ENCODE measurements at regions not wholly inside any gene's neighbourhood (a gene's known extent, or its start where the extent isn't known, plus 50 kb on each side); places are given as distances from the start of the nearest gene placed in this dataset.

- H3K9me3 Mint-ChIP-seq = no peaks in the 10 kb centered on the region
- ATAC-seq (replicated peaks) (no peak), DNase-seq (no peak)
- no peak overlapping the region for H3K27ac Mint-ChIP-seq
- H3K4me3 Mint-ChIP-seq = no peak overlapping the region
- peaks cover 2% of the 10 kb centered on the region for H3K36me3 Mint-ChIP-seq (ENCODE audit: insufficient read depth)
- H3K27me3 Mint-ChIP-seq = peaks cover 6 to 18% of the 10 kb centered on the region in 2 donors
- H3K4me1 Mint-ChIP-seq (ENCODE audit: low read depth in 2 of 2) = no peaks in the 10 kb centered on the region
Observed at GRCh38 chr10:33722067-33722466, 387.6 kb upstream of the NRP1 start.

- no peaks in the 10 kb centered on the region for H3K4me1 Mint-ChIP-seq (ENCODE audit: low read depth in 2 of 2)
- no peak overlapping the region for H3K27ac Mint-ChIP-seq
- ATAC-seq (replicated peaks) = no peak
- no peak overlapping the region for H3K4me3 Mint-ChIP-seq
- H3K9me3 Mint-ChIP-seq = no peaks in the 10 kb centered on the region
- H3K36me3 Mint-ChIP-seq (ENCODE audit: insufficient read depth) = peaks cover 2% of the 10 kb centered on the region
- peaks cover 6 to 18% of the 10 kb centered on the region in 2 donors for H3K27me3 Mint-ChIP-seq
- no peak for DNase-seq
Observed at GRCh38 chr10:33721509-33721908, 387.0 kb upstream of the NRP1 start.

DNA sequence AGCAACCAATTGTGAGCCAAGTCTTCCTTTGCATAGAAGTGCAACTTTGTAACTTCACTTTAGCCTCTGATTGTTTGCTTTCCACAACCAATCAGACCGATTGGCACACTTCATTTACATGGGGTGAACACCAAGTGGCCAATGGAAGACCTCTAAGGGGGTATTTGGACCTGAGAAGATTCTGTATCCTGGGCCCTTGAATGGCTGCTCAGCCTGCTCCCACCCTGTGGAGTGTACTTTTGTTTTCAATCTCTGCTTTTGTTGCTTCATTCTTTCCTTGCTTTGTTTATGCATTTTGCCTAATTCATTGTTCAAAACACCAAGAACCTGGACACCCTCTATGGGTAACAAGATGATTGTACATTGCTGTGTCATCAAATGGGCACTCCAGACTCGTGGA lies 385.7 kb upstream of the NRP1 start:
- ATAC-seq (replicated peaks) (no peak), DNase-seq (no peak)
- Mint-ChIP-seq H3K36me3 (ENCODE audit: insufficient read depth) (peaks cover 2% of the 10 kb centered on the region), H3K4me3 (no peak overlapping the region), H3K4me1 (ENCODE audit: low read depth in 2 of 2) (peaks cover 0 to 1% of the 10 kb centered on the region in 2 donors), H3K27me3 (peaks cover 6 to 21% of the 10 kb centered on the region in 2 donors), H3K27ac (no peak overlapping the region), H3K9me3 (no peaks in the 10 kb centered on the region)

DNA sequence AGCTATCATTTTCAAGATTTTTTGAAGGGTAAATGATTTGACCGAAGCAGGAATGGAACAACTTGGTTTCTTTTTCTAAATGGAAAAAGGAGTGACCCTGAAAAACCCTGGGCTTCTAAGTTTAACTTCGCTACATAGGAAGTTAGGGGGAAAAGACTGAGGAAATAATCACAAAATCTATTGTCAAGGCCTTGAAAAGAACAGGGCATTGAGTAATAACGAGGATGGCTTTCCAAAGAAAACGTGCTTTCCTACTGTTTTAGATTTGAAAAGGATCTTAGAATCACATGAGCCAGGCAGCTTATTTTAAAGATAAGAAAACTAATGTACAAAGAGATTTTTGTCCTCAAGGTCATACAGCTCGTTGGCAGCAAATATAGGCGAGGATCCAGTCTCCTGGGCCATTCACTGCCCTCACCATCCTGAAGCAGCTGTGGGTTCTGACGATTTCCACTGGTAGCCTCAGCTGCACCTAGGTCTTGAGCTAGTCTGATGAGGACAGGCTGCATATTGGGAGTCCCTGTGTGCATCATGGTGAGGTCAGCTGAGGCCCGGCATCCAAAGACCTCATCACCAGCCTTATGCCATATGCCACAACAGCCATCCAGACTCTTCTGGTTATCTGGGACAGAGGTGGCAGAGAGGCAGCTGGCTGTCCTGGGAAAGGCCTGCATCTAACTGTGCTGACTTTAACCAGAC lies 384.7 kb upstream of the NRP1 start:
- no peak for ATAC-seq (replicated peaks)
- no peaks in the 10 kb centered on the region for H3K9me3 Mint-ChIP-seq
- peaks cover 2% of the 10 kb centered on the region for H3K36me3 Mint-ChIP-seq (ENCODE audit: insufficient read depth)
- peaks cover 0 to 1% of the 10 kb centered on the region in 2 donors for H3K4me1 Mint-ChIP-seq (ENCODE audit: low read depth in 2 of 2)
- H3K27ac Mint-ChIP-seq = no peak overlapping the region
- DNase-seq = no peak
- H3K4me3 Mint-ChIP-seq = no peak overlapping the region
- H3K27me3 Mint-ChIP-seq = peaks cover 6 to 16% of the 10 kb centered on the region in 2 donors

GRCh38 chr10:33716501-33717267 lies 382.2 kb upstream of the NRP1 start:
- peaks cover 0 to 16% of the 10 kb centered on the region in 2 donors for H3K27me3 Mint-ChIP-seq
- H3K36me3 Mint-ChIP-seq (ENCODE audit: insufficient read depth) = peaks cover 2% of the 10 kb centered on the region
- H3K4me1 Mint-ChIP-seq (ENCODE audit: low read depth in 2 of 2) = peaks cover 0 to 1% of the 10 kb centered on the region in 2 donors
- DNase-seq (no peak), ATAC-seq (replicated peaks) (no peak)
- H3K4me3 Mint-ChIP-seq = no peak overlapping the region
- H3K9me3 Mint-ChIP-seq = no peaks in the 10 kb centered on the region
- no peak overlapping the region for H3K27ac Mint-ChIP-seq

- no peaks in the 10 kb centered on the region for H3K9me3 Mint-ChIP-seq
- DNase-seq = no peak
- no peak overlapping the region for H3K27ac Mint-ChIP-seq
- peaks cover 0 to 16% of the 10 kb centered on the region in 2 donors for H3K27me3 Mint-ChIP-seq
- no peak overlapping the region for H3K4me3 Mint-ChIP-seq
- peaks cover 0 to 1% of the 10 kb centered on the region in 2 donors for H3K4me1 Mint-ChIP-seq (ENCODE audit: low read depth in 2 of 2)
- H3K36me3 Mint-ChIP-seq (ENCODE audit: insufficient read depth) = peaks cover 2% of the 10 kb centered on the region
- no peak for ATAC-seq (replicated peaks)
Observed at GRCh38 chr10:33715303-33715975, 381.0 kb upstream of the NRP1 start.

GRCh38 chr10:33712825-33713224 lies 378.4 kb upstream of the NRP1 start:
- Mint-ChIP-seq H3K4me3 (no peak overlapping the region), H3K4me1 (ENCODE audit: low read depth in 2 of 2) (peaks cover 0 to 1% of the 10 kb centered on the region in 2 donors), H3K36me3 (ENCODE audit: insufficient read depth) (no peaks in the 10 kb centered on the region), H3K9me3 (no peaks in the 10 kb centered on the region), H3K27ac (no peak overlapping the region), H3K27me3 (peaks cover 0 to 16% of the 10 kb centered on the region in 2 donors)
- DNase-seq (no peak), ATAC-seq (replicated peaks) (no peak)

- ATAC-seq (replicated peaks) (no peak), DNase-seq (no peak)
- H3K27ac Mint-ChIP-seq = no peak overlapping the region
- H3K4me1 Mint-ChIP-seq (ENCODE audit: low read depth in 2 of 2) = no peaks in the 10 kb centered on the region
- no peak overlapping the region for H3K4me3 Mint-ChIP-seq
- H3K27me3 Mint-ChIP-seq = peaks cover 0 to 9% of the 10 kb centered on the region in 2 donors
- H3K36me3 Mint-ChIP-seq (ENCODE audit: insufficient read depth) = no peaks in the 10 kb centered on the region
- H3K9me3 Mint-ChIP-seq = no peaks in the 10 kb centered on the region
Observed at GRCh38 chr10:33710006-33710405, 375.5 kb upstream of the NRP1 start.

- H3K36me3 Mint-ChIP-seq (ENCODE audit: insufficient read depth) = no peaks in the 10 kb centered on the region
- H3K9me3 Mint-ChIP-seq = no peaks in the 10 kb centered on the region
- DNase-seq = no peak
- H3K27ac Mint-ChIP-seq = no peak overlapping the region
- no peak for ATAC-seq (replicated peaks)
- H3K4me3 Mint-ChIP-seq = no peak overlapping the region
- no peaks in the 10 kb centered on the region for H3K4me1 Mint-ChIP-seq (ENCODE audit: low read depth in 2 of 2)
- peaks cover 0 to 9% of the 10 kb centered on the region in 2 donors for H3K27me3 Mint-ChIP-seq
Observed at GRCh38 chr10:33709008-33709753, 374.7 kb upstream of the NRP1 start.

- peaks cover 0 to 12% of the 10 kb centered on the region in 2 donors for H3K27me3 Mint-ChIP-seq
- no peaks in the 10 kb centered on the region for H3K36me3 Mint-ChIP-seq (ENCODE audit: insufficient read depth)
- no peak overlapping the region for H3K4me3 Mint-ChIP-seq
- H3K4me1 Mint-ChIP-seq (ENCODE audit: low read depth in 2 of 2) = no peaks in the 10 kb centered on the region
- DNase-seq (no peak), ATAC-seq (replicated peaks) (no peak)
- H3K9me3 Mint-ChIP-seq = no peaks in the 10 kb centered on the region
- no peak overlapping the region for H3K27ac Mint-ChIP-seq
Observed at GRCh38 chr10:33708561-33708960, 374.1 kb upstream of the NRP1 start.

- ATAC-seq (replicated peaks) = no peak
- no peak for DNase-seq
Observed at GRCh38 chr10:33706746-33707145, 372.3 kb upstream of the NRP1 start.

DNA sequence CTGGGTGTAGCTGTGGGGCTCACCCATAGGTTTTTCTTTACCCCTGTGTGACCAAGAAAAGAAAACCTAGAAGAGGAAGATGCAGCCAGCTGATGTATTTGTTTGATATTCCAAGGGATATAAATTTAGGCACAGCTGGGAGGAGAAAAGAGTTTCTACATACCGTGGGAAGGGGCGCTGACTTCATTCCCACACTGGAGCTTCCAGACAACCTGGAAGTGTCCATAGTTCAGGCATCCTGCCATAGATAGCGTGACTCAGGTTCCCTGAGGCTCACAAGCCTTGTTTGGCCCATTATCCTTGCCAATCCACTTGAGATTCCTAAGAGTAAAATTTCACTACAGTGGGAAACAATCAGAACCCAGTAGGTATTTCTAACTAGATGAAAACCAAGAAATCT lies 371.7 kb upstream of the NRP1 start:
- ATAC-seq (replicated peaks) (no peak), DNase-seq (no peak)
- Mint-ChIP-seq H3K36me3 (ENCODE audit: insufficient read depth) (no peaks in the 10 kb centered on the region), H3K4me3 (no peak overlapping the region), H3K27ac (no peak overlapping the region), H3K4me1 (ENCODE audit: low read depth in 2 of 2) (no peaks in the 10 kb centered on the region), H3K9me3 (no peaks in the 10 kb centered on the region), H3K27me3 (peaks cover 0 to 15% of the 10 kb centered on the region in 2 donors)

More at GRCh38 chr10:33706746-33707145, 372.3 kb upstream of the NRP1 start:
- H3K27me3 Mint-ChIP-seq = peaks cover 0 to 15% of the 10 kb centered on the region in 2 donors
- H3K27ac Mint-ChIP-seq = no peak overlapping the region
- no peaks in the 10 kb centered on the region for H3K4me1 Mint-ChIP-seq (ENCODE audit: low read depth in 2 of 2)
- no peaks in the 10 kb centered on the region for H3K9me3 Mint-ChIP-seq
- no peak overlapping the region for H3K4me3 Mint-ChIP-seq
- H3K36me3 Mint-ChIP-seq (ENCODE audit: insufficient read depth) = no peaks in the 10 kb centered on the region

DNA sequence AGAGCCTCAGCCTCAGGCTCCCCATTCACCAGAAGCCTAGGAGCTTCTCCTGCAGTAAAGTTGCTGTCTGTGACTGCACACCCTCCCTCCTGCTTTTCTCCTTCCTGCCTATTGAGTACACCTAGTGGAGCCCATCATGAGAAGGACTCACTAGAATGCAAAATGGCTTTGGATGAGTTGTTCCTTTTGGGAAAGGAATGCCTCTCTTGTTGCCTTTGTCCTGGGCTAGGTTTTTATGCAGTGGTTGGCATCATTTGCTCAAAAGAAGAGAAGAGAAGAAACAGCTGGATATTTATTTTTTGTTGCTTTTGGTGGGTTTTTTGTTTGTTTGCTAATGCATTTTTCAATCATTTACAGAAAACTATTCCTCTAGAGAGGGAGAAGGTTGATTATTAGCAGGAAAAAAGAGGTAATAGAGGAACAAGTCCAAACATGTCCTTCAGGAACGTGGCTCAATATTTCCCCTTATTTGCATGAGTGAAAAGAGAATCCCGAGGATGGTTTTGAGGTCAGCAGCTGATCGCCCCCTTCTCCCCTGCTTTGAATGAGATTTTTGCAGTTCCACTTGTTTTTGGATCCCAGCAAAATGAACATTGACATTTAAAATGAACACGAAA lies 369.9 kb upstream of the NRP1 start:
- Mint-ChIP-seq H3K27me3 (peaks cover 0 to 15% of the 10 kb centered on the region in 2 donors), H3K36me3 (ENCODE audit: insufficient read depth) (no peaks in the 10 kb centered on the region), H3K4me1 (ENCODE audit: low read depth in 2 of 2) (no peaks in the 10 kb centered on the region), H3K27ac (no peak overlapping the region), H3K4me3 (no peak overlapping the region), H3K9me3 (no peaks in the 10 kb centered on the region)
- ATAC-seq (replicated peaks) = no peak
- DNase-seq = no peak

Measured in effector memory CD8-positive, alpha-beta T cell (primary cell).